Esophagus muscularis mucosa (tissue), 3 donors: ENCODE measurements at regions not wholly inside any gene's neighbourhood (a gene's known extent, or its start where the extent isn't known, plus 50 kb on each side); places are given as distances from the start of the nearest gene placed in this dataset.

Source experiments
- CTCF ChIP-seq, 3 experiments: fragments of 200-600 bp in 2 of 3; fragments of 450-650 bp in 1 of 3; sonication (generic) in 2 of 3; IDR thresholded peaks; one replicate each; pipeline ENCODE4 v1.5.1; 2017 to 2019; ENCODE audit warnings: antibody characterized with exemption in 3 of 3, mild to moderate bottlenecking in 2 of 3, moderate library complexity in 1 of 3
- POLR2AphosphoS5 ChIP-seq, 2 donors: sonication (generic); formaldehyde crosslinking; IDR thresholded peaks; one replicate each; pipeline ENCODE4 v1.6.1; 2017; ENCODE audit warnings: antibody characterized with exemption in 2 of 2

DNA sequence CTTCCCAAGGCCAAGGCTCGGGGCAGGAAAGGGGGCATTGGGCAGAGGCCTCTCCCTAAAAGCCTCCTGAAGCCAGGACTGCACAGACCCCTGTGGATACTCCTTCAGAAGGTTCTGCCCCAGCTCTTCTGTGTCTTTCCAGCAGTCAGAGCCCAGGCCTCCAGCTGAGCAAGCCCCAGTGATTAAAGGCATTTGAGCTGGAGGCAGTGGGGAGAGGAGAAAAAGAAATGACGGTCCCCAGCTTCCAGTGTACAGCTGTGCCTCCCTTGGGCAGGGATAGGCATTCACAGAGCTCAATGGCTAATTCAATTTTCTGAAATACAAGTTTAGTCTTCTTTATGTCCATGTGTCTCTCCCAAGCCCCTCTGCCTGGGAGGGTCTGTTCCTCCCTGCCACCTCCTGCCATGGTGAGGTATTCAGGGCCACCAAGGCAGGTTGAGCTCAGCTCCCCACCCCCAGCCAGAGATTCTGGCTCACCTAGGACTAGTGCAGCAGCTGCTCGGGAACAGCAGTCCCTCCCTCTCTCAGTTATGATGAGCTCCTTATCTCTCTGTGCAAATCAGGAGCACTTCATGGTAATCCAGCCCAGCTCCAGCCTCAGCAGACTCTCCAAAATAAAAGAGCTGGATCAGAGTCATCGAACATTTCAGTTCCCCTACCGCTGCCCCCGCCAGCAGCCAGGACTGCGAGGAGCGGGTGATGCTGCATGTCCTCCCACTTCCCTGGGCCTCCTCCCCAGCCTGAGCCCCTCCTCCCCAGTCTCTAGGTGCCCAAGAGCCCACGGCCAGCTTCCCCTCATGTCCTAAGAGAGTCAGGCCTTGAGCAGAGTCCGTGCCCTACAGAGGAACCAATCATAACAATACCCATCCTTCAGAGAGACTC, 208.4 kb upstream of the ZC3H12A start:
- TF ChIP-seq CTCF (IDR thresholded peaks at IDR 0.05) (no peak), POLR2AphosphoS5 (IDR thresholded peaks at IDR 0.05) (no peak)
